Stimulated activated CD8-positive, alpha-beta memory T cell treated with anti-CD3 and anti-CD28 coated beads, Interleukin-15, amount 100 ng/mL, for 1 hour (primary cell): ENCODE measurements at regions not wholly inside any gene's neighbourhood (a gene's known extent, or its start where the extent isn't known, plus 50 kb on each side); places are given as distances from the start of the nearest gene placed in this dataset.
"Not testable (repeated sequence)": the region's sequence is repeated elsewhere in the genome, so short reads cannot be mapped to it uniquely, and the experiment has no call there.

Experiments used
- DNase-seq: peaks from one replicate; pipeline ENCODE4 v3.0.0-alpha.2; 2020; ENCODE audit warnings: low read depth

DNA sequence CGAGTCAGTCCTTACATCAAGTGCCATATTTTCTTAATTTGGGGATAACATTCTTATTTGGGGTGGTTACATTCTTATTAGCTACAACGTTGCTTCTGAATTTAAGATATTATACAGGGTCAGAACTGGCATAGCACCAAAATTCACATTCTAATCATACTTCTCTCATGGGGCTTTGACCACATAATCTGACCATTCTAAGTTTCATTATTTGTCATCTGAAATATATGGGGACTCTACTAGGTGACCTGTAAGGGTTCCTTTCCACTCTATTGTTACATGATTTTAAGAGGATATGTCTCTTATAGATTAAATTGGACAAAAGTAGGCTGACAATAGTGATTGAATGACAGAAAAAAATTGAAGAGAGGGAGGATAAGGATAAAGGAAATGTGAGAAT is 536.5 kb downstream of the KCTD12 start:
- no peak for DNase-seq

DNA sequence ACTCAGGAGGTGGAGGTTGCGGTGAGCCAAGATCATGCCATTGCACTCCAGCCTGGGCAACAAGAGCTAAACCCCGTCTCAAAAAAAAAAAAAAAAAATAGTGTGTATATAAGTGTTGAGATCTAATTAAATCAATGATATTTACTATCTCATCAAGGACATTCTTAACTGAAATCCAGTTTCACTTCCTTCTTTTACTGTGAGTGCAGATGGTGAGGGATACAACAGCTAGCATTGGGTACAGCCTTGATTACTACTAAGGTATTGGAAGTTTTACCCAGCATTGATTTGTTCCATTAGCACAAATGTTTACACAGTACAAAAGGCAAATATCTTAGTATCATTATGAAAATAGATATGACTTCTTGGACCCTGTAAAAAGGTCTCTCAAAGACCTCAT is 546.6 kb downstream of the KCTD12 start:
- no peak for DNase-seq

GRCh38 chr13:76338003-76338402 is 548.2 kb downstream of the KCTD12 start:
- no peak for DNase-seq

DNA sequence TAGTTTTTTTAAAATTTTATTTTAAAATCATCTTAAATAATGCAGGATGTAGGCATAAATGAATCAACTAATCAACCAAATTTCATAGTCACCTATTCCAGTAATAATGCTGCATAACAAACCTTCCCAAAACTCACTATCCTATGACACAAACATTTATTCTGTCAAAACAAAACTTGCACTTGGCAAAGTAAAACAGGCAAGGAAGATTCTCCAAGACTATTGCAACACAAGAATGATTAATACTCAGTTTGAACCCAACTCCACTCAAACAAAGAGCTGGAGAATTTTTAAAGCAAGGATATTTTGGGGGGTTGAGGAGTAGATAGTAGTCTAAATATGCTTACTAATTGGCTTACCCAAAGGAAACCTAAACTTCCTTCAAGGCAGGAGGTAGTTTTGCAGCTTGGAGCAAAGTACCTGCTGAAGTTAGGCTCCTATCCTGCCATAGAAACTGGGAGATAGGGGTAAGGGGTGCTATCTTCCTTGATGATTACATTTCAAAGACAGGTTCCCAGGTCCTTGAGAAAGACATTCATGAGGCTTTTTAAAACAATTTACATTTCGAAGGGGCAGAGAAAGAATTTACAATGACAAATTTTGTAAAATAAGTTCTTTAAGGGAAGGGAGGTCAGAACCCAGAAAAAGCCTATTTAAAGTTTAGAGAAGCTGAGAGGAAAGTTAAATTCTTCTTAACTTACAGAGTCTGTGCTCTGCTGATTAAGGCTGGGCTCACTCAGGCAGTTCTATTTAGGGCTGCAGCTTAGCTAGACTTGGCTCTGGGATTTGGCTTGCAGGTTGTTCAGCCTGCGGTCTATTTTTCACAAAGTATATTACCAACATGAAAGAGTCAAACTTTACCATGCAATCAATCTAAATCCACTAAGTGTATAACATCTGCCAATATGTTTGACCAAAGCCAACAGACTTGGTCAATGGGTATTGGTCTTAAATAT is 549.0 kb downstream of the KCTD12 start:
- no peak for DNase-seq

- DNase-seq, result no peak
These were observed 550.7 kb downstream of the KCTD12 start for GRCh38 chr13:76335463-76335862.

- DNase-seq, result no peak
These were observed 554.1 kb downstream of the KCTD12 start for GRCh38 chr13:76331943-76332712.

GRCh38 chr13:76330761-76331160 is 555.4 kb downstream of the KCTD12 start:
- DNase-seq, result no peak

- DNase-seq, result no peak
These were observed 556.2 kb downstream of the KCTD12 start for GRCh38 chr13:76329866-76330580.

GRCh38 chr13:76329004-76329403 is 557.2 kb downstream of the KCTD12 start:
- no peak for DNase-seq

- no peak for DNase-seq
These were observed 559.9 kb downstream of the KCTD12 start for GRCh38 chr13:76326343-76326742.

DNA sequence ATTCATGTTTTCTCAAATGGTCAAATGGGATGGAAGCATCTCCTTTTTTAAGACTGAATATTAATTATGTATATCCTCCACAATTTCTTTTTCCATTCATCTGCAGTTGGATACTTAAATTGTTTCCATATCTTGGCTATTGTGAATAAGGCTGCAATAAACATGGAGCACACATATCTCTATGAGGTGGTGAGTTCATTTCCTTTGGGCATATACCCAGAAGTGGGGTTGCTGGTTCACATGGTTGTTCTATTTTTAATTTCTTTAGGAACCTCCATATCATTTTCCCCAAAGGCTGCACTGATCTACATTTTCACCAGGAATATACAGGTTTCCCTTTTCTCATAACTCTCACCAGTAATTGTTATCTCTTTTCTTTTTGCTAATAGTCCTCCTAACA is 566.3 kb downstream of the KCTD12 start:
- DNase-seq, result no peak

GRCh38 chr13:76316998-76317527 is 569.1 kb downstream of the KCTD12 start:
- DNase-seq, result no peak

DNA sequence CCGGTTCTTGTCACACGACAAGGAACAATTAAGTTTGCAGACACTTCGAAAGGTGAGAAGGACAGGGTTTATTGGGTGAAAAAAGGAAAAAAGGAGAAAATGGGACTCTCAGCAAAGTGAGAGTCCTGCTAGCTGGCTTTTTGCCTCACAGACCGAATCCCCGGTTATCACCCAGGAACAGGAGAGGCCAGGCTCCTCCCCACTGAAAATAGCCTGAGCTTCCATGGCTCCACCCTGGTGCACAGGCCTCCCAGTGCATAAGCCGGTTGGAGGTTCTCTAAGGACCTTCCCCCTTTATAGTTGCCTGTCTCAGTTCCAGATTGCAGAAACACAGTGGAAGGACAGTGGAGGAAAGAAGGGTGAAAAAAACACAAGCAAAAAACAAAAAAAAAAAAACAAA is 571.7 kb downstream of the KCTD12 start:
- no peak for DNase-seq

GRCh38 chr13:76307142-76307541 is 579.1 kb downstream of the KCTD12 start:
- DNase-seq, result no peak

DNA sequence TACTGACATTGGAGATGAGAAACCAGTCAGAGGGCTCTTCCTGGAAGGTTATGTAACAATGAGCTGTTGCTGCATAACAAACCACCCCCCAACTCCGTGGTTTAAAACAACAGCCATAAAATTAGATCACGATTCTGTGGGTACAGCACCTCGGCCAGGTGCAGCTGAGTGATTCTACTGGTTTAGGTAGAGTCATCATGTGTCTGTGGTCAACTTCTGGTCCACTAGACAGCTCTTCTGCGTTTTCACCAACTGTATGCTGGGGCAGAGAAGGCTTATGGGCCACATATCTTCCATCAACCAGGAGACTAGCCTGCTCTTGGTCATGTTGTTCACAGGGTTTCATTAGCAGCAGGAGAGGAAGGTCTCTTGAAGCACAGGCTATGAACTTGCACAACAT is 585.5 kb downstream of the KCTD12 start:
- DNase-seq, result no peak

- DNase-seq, result no peak
These were observed 588.9 kb downstream of the KCTD12 start for GRCh38 chr13:76297331-76297730.

DNA sequence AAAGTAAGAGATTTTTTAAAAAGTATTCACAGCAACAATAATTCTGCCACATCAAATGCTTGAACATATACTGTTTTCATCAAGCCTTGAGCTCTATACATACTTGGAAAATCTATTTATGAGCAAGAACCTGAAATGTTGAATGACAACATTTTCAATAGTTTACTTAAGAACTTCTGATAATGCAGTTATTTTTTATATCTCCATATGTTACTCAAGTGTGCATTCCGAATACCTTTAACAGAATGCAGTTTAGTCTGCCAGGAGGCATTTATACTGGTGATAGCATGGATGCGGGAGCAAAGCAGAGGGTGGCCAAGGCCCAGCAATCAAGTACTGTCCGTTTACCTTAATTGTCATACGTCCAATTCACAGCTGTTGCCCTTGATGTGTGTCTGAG is 589.5 kb downstream of the KCTD12 start:
- no peak for DNase-seq

DNA sequence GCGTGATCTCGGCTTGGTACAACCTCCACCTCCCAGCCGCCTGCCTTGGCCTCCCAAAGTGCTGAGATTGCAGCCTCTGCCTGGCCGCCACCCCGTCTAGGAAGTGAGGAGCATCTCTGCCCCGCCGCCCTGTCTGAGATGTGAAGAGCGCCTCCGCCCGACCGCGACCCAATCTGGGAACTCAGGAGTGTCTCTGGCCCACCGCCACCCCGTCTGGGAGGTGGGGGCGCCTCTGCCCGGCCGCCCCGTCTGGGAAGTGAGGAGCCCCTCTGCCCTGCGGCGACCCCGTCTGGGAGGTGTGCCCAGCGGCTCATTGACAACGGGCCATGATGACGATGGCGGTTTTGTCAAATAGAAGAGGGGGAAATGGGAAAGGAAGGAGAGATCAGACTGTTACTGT is 591.2 kb downstream of the KCTD12 start:
- not testable (repeated sequence) for DNase-seq

DNA sequence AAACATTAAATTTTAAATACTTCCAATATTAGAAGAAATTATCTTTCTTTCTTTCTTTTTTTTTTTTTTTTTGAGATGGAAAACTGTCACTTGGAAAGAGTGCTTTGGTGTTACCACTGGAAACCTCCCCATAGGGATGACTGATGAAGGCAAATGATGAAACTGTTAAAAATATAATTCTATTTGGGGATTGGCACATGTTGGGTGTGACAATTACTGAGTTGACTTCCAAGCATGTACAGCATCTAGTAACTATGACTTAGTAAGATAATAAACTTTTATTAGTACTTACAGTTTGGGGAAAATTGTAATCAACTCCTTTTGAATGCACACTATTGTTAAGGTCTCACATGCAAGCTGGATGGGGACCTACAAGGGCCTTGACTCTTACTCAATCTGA is 592.5 kb downstream of the KCTD12 start:
- no peak for DNase-seq

GRCh38 chr13:76293346-76293745 is 592.9 kb downstream of the KCTD12 start:
- no peak for DNase-seq

DNA sequence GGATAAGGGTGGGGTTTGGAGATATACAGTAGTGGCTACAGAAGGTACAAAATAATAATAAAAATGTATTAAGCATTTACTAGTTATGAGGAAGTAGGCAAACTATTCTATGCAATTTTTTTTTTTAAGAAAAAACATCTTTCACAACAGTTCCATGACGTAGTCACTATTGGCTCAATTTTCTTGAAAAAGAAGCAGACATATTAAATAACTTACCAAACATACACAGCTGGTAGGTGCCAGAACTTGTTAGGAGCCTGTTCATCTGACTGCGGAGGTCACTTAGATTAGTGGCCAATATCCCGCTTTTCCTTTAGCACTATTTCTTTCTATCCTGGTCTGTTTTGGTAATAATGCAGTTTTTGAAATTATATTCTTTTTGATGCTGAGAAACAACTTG is 593.5 kb downstream of the KCTD12 start:
- no peak for DNase-seq

DNA sequence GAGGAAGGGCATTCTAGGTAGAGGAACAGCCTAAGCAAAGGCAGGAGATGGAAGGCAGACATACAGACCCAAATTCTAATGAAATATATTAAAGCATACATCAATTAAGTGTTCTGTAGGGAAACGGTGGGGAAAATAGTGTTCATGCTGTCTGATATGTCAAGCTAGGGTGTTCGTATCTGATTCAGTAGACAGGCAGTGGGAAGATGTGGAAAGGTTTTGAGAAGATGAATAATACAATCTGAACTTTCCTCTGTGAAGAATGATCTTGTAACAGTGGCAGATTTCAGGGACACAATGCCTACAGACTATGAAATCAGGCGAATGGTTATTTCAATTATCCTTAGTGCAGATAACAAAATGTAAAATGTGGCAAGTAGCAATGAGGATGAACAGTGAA is 594.2 kb downstream of the KCTD12 start:
- no peak for DNase-seq
